ENCODE measurements at regions not wholly inside any gene's neighbourhood (a gene's known extent, or its start where the extent isn't known, plus 50 kb on each side); places are given as distances from the start of the nearest gene placed in this dataset.

GRCh38 chr2:79437433-79438267 lies 75.2 kb upstream of the CTNNA2 start (continued):
- TF ChIP-seq RBM39 (IDR thresholded peaks at IDR 0.05; ENCODE audit: low read depth, low read length, poor library complexity, severe bottlenecking) (no peak), ZNF138 (CRISPR knock-in tag; IDR thresholded peaks at IDR 0.05; ENCODE audit: low read depth) (no peak), ZFP91 (CRISPR knock-in tag; IDR thresholded peaks at IDR 0.05; ENCODE audit: borderline replicate concordance) (no peak), ZNF784 (CRISPR knock-in tag; IDR thresholded peaks at IDR 0.05; ENCODE audit: borderline replicate concordance) (no peak), ZFAT (CRISPR knock-in tag; conservative IDR thresholded peaks at IDR 0.05) (no peak), RFX5 (IDR thresholded peaks at IDR 0.05; ENCODE audit: low read depth, low read length) (no peak)

GRCh38 chr2:79434362-79434761 lies 78.5 kb upstream of the CTNNA2 start:
- no peak overlapping the region for H3K27ac ChIP-seq (ENCODE audit: extremely low read length, insufficient read depth, low read length)
- no peak for ATAC-seq
- 2% methylated on average over 2 of the region's 2 CpGs for WGBS (ENCODE audit: low lambda C conversion rate)
- no peaks in the 10 kb centered on the region for H3K4me1 ChIP-seq (ENCODE audit: insufficient read depth, low read length)
- no peaks in the 10 kb centered on the region for H3K27me3 ChIP-seq (ENCODE audit: control insufficient read depth in 1 of 2, insufficient read depth in 2 of 2, low read length in 2 of 2)
- in situ Hi-C loops (cut with HindIII; ENCODE audit: extremely low pct_ligation_motif_present, low pct_unique_long_range_greater_than_20kb), result no loop called here
- ChIA-PET CTCF (ENCODE audit: low intra/inter-chr PET ratio, low total read pairs) (no interaction called here), POLR2A (no interaction called here)
- H3K9me3 ChIP-seq (ENCODE audit: low read length), result no peaks in the 10 kb centered on the region
- FAIRE-seq, result no peak
- no peaks in the 10 kb centered on the region for H3K36me3 ChIP-seq (replicated peaks in 1 of 2; ENCODE audit: control insufficient read depth in 1 of 2, insufficient read depth in 2 of 2, low read length in 2 of 2)
- intact Hi-C loops (cut with micrococcal nuclease; ENCODE audit: unreplicated experiment), result no loop called here
- H4K20me1 ChIP-seq (ENCODE audit: insufficient read depth, low read length), result no peaks in the 10 kb centered on the region
- H3K79me2 ChIP-seq (ENCODE audit: insufficient read depth, low read length), result no peaks in the 10 kb centered on the region
- no peak overlapping the region for H3K4me2 ChIP-seq (ENCODE audit: low read depth, low read length)
- no peak overlapping the region for H3K4me3 ChIP-seq (replicated peaks in 1 of 3; ENCODE audit: insufficient read depth in 1 of 3, low read depth in 2 of 3, low read length in 3 of 3)
- DNase-seq (ENCODE audit: low spot score), result no peak
- no TSS peak for BruUV-seq (replicated peaks)
- no peak overlapping the region for H2AFZ ChIP-seq (ENCODE audit: low read length)
- no peak overlapping the region for H3K9ac ChIP-seq (ENCODE audit: insufficient read depth, low read depth, low read length)
- TF ChIP-seq IRF2 (CRISPR knock-in tag; IDR thresholded peaks at IDR 0.05) (no peak), ZHX2 (IDR thresholded peaks at IDR 0.05; ENCODE audit: low read depth) (no peak), ZHX2 (CRISPR knock-in tag; IDR thresholded peaks at IDR 0.05; ENCODE audit: borderline replicate concordance) (no peak), BORCS8-MEF2B (CRISPR knock-in tag; IDR thresholded peaks at IDR 0.05) (no peak)
